ENCODE measurements at regions not wholly inside any gene's neighbourhood (a gene's known extent, or its start where the extent isn't known, plus 50 kb on each side); places are given as distances from the start of the nearest gene placed in this dataset.

DNA sequence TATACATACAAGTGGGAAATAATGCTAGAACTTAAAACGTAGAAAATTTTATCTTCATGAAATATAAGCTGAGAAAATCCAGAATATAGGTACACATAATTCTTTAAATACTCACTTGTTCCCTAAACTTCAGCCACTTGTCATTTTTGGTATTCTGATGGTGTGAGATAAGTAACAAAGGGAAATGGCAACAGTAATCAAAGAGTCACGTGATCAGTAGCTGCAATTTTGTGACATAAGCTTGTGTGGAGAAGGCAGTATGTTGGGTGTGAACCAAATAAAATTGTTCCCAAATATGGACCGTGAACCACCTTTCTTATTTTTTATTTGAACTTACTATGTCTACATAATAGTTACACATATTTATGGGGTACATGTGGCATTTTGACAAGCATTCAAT lies 650.3 kb upstream of the ADARB2 start:
- H3K27me3 ChIP-seq (ENCODE audit: insufficient read depth, low read length), result no peaks in the 10 kb centered on the region
- no peak overlapping the region for H2AFZ ChIP-seq (ENCODE audit: low read length)
- TF ChIP-seq, protein P1, sequence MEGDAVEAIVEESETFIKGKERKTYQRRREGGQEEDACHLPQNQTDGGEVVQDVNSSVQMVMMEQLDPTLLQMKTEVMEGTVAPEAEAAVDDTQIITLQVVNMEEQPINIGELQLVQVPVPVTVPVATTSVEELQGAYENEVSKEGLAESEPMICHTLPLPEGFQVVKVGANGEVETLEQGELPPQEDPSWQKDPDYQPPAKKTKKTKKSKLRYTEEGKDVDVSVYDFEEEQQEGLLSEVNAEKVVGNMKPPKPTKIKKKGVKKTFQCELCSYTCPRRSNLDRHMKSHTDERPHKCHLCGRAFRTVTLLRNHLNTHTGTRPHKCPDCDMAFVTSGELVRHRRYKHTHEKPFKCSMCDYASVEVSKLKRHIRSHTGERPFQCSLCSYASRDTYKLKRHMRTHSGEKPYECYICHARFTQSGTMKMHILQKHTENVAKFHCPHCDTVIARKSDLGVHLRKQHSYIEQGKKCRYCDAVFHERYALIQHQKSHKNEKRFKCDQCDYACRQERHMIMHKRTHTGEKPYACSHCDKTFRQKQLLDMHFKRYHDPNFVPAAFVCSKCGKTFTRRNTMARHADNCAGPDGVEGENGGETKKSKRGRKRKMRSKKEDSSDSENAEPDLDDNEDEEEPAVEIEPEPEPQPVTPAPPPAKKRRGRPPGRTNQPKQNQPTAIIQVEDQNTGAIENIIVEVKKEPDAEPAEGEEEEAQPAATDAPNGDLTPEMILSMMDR (IDR thresholded peaks at IDR 0.05; ENCODE audit: extremely low read depth, low read depth, low read length), result no peak
- H3K79me2 ChIP-seq (ENCODE audit: insufficient read depth, low read length), result no peaks in the 10 kb centered on the region
- no peak overlapping the region for H3K4me2 ChIP-seq (ENCODE audit: insufficient read depth, low read length)
- no peak for DNase-seq (ENCODE audit: insufficient read length, low spot score, missing footprints)
- no peaks in the 10 kb centered on the region for H3K36me3 ChIP-seq (ENCODE audit: insufficient read depth, low read length)
- no peak overlapping the region for H3K27ac ChIP-seq (ENCODE audit: low read depth, low read length)
- peaks cover 6% of the 10 kb centered on the region for H3K9me3 ChIP-seq (ENCODE audit: low read depth, low read length)
- H3K4me1 ChIP-seq (ENCODE audit: insufficient read depth, low read length), result no peaks in the 10 kb centered on the region
- no peaks in the 10 kb centered on the region for H4K20me1 ChIP-seq (ENCODE audit: insufficient read depth, low read length)
- no peak overlapping the region for H3K4me3 ChIP-seq (ENCODE audit: insufficient read depth, low read length)

DNA sequence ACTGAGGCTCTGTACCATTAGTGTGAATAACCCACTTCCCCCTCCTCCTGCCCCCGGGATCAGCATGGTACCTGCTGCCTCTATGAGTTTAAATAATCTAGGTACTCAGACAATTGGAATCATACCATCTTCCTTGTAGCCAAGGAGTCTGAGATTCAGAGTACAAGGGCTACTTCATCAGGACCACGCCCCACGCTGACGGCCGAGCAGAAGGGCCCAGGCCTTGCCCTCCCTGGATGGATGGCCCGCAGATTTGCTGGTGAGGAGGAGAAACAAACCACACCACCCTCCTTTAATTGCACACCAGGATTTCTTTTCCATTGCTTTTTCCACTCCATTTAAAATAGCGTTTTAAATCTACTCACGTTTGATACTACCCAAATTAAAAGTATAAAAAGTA lies 649.9 kb upstream of the ADARB2 start:
- Histone ChIP-seq H4K20me1 (ENCODE audit: insufficient read depth, low read length) (no peaks in the 10 kb centered on the region), H3K9me3 (ENCODE audit: low read depth, low read length) (peaks cover 6% of the 10 kb centered on the region), H3K4me3 (ENCODE audit: insufficient read depth, low read length) (no peak overlapping the region), H3K27me3 (ENCODE audit: insufficient read depth, low read length) (no peaks in the 10 kb centered on the region), H3K27ac (ENCODE audit: low read depth, low read length) (no peak overlapping the region), H3K36me3 (ENCODE audit: insufficient read depth, low read length) (no peaks in the 10 kb centered on the region), H3K4me2 (ENCODE audit: insufficient read depth, low read length) (no peak overlapping the region), H2AFZ (ENCODE audit: low read length) (no peak overlapping the region), H3K4me1 (ENCODE audit: insufficient read depth, low read length) (no peaks in the 10 kb centered on the region), H3K79me2 (ENCODE audit: insufficient read depth, low read length) (no peaks in the 10 kb centered on the region)
- no peak for DNase-seq (ENCODE audit: insufficient read length, low spot score, missing footprints)
- TF ChIP-seq, protein P1 (IDR thresholded peaks at IDR 0.05; ENCODE audit: extremely low read depth, low read depth, low read length), result no peak

DNA sequence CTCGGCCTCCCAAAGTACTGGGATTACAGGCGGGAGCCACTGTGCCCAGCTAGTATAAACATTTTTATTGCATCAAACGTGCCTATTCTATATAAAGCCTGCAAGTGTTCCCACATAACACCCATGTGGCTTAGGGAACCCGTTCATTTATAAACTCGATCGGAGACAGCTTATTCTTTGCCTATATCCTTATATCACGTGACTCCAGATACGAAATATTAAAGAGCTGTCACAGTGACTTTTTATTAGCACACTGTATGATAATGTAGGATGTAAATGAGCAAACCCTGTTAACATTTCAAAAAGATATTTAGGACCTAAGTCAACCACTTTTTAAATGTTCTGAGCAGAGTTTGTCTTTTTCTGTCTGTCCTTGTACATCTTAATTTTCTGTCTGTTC lies 642.9 kb upstream of the ADARB2 start:
- Histone ChIP-seq H3K79me2 (ENCODE audit: insufficient read depth, low read length) (no peaks in the 10 kb centered on the region), H4K20me1 (ENCODE audit: insufficient read depth, low read length) (no peaks in the 10 kb centered on the region), H2AFZ (ENCODE audit: low read length) (no peak overlapping the region), H3K9me3 (ENCODE audit: low read depth, low read length) (peaks cover 2% of the 10 kb centered on the region), H3K4me2 (ENCODE audit: insufficient read depth, low read length) (no peak overlapping the region), H3K27ac (ENCODE audit: low read depth, low read length) (no peak overlapping the region), H3K27me3 (ENCODE audit: insufficient read depth, low read length) (no peaks in the 10 kb centered on the region), H3K4me3 (ENCODE audit: insufficient read depth, low read length) (no peak overlapping the region), H3K36me3 (ENCODE audit: insufficient read depth, low read length) (no peaks in the 10 kb centered on the region), H3K4me1 (ENCODE audit: insufficient read depth, low read length) (no peaks in the 10 kb centered on the region)
- TF ChIP-seq, protein P1 (IDR thresholded peaks at IDR 0.05; ENCODE audit: extremely low read depth, low read depth, low read length), result no peak
- no peak for DNase-seq (ENCODE audit: insufficient read length, low spot score, missing footprints)

DNA sequence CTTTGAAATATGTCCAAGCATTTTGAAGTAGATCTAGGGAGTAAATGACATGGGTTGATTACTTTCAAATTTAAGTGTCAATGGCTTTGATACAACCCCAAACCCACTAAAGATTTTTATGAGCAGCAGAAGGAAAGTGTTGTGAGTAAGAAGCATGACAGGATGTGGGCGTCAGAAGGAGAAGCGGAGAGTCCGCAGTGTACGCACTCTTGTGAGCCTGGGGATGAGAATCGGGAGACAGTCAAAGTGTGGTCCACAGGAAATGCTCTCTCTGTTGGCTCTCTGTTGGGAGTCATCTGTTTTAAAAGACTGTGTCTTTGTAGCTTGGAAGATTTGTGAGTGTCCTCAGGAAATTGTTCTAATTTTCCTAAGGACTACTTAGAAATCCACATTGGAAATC lies 629.8 kb upstream of the ADARB2 start:
- no peaks in the 10 kb centered on the region for H3K36me3 ChIP-seq (ENCODE audit: insufficient read depth, low read length)
- peaks cover under 1% of the 10 kb centered on the region for H3K9me3 ChIP-seq (ENCODE audit: low read depth, low read length)
- H3K4me2 ChIP-seq (ENCODE audit: insufficient read depth, low read length), result no peak overlapping the region
- no peak overlapping the region for H3K4me3 ChIP-seq (ENCODE audit: insufficient read depth, low read length)
- no peak overlapping the region for H2AFZ ChIP-seq (ENCODE audit: low read length)
- no peaks in the 10 kb centered on the region for H3K79me2 ChIP-seq (ENCODE audit: insufficient read depth, low read length)
- no peak for DNase-seq (ENCODE audit: insufficient read length, low spot score, missing footprints)
- no peak overlapping the region for H3K27ac ChIP-seq (ENCODE audit: low read depth, low read length)
- no peaks in the 10 kb centered on the region for H3K27me3 ChIP-seq (ENCODE audit: insufficient read depth, low read length)
- TF ChIP-seq, protein P1 (IDR thresholded peaks at IDR 0.05; ENCODE audit: extremely low read depth, low read depth, low read length), result no peak
- no peaks in the 10 kb centered on the region for H3K4me1 ChIP-seq (ENCODE audit: insufficient read depth, low read length)
- H4K20me1 ChIP-seq (ENCODE audit: insufficient read depth, low read length), result no peaks in the 10 kb centered on the region

Data from osteoblast (primary cell).